ENCODE measurements at regions not wholly inside any gene's neighbourhood (a gene's known extent, or its start where the extent isn't known, plus 50 kb on each side); places are given as distances from the start of the nearest gene placed in this dataset.
"Not testable (repeated sequence)": the region's sequence is repeated elsewhere in the genome, so short reads cannot be mapped to it uniquely, and the experiment has no call there.

GRCh38 chr17:43345515-43345914 is 53.3 kb upstream of the ARL4D start:
- not testable (repeated sequence) for DNase-seq

- DNase-seq, result no peak
Observed at GRCh38 chr17:43344685-43345084, 54.1 kb upstream of the ARL4D start.

GRCh38 chr17:43342589-43342890 is 56.3 kb upstream of the ARL4D start:
- no peak for DNase-seq

- no peak for DNase-seq
Observed at GRCh38 chr17:43341715-43342588, 56.8 kb upstream of the ARL4D start.

GRCh38 chr17:43338886-43339516 is 59.8 kb upstream of the ARL4D start:
- peak; percentile 71 for DNase-seq

GRCh38 chr17:43337684-43338428 is 60.9 kb upstream of the ARL4D start:
- DNase-seq, result no peak

GRCh38 chr17:43334738-43335402 is 63.9 kb upstream of the ARL4D start:
- no peak for DNase-seq

- DNase-seq, result no peak
Observed at GRCh38 chr17:43333433-43333943, 65.3 kb upstream of the ARL4D start.

- DNase-seq, result no peak
Observed at GRCh38 chr17:43332230-43332629, 66.6 kb upstream of the ARL4D start.

- no peak for DNase-seq
Observed at GRCh38 chr17:43330876-43331639, 67.7 kb upstream of the ARL4D start.

GRCh38 chr17:43329183-43329582 is 69.6 kb upstream of the ARL4D start:
- DNase-seq, result no peak

GRCh38 chr17:43328650-43329049 is 70.1 kb upstream of the ARL4D start:
- DNase-seq, result no peak

- no peak for DNase-seq
Observed at GRCh38 chr17:43327834-43328420, 70.9 kb upstream of the ARL4D start.

- DNase-seq, result no peak
Observed at GRCh38 chr17:43327421-43327820, 71.4 kb upstream of the ARL4D start.

- no peak for DNase-seq
Observed at GRCh38 chr17:43326490-43327275, 72.1 kb upstream of the ARL4D start.

- DNase-seq, result no peak
Observed at GRCh38 chr17:43324205-43324893, 74.4 kb upstream of the ARL4D start.

GRCh38 chr17:43319293-43320124 is 79.3 kb upstream of the ARL4D start:
- no peak for DNase-seq

GRCh38 chr17:43316522-43317142 is 82.2 kb upstream of the ARL4D start:
- peak; percentile 52 for DNase-seq
